ENCODE measurements at regions not wholly inside any gene's neighbourhood (a gene's known extent, or its start where the extent isn't known, plus 50 kb on each side); places are given as distances from the start of the nearest gene placed in this dataset.

DNA sequence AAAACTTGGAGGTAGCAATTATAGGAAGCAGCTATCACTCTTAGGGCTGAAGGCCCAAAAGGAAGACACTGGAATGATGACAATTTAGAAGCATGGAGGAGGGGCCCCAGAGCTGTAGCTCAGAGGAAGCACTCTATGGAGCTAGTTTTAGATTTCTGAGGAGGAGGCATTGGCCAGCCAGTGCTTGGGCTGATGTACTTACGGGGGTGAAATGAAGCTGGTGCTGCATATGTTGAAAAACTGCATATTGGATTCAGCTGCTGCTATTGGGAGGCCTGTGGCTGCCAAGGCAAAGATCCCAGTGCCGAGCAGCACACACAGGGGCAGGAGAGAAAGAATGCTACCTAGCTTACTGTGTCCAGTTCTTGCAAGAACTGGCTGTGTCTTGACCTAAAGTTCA lies 53.9 kb upstream of the HMHB1 start:
- no peak for TF ChIP-seq POLR2AphosphoS5 (IDR thresholded peaks at IDR 0.05; ENCODE audit: low read depth)
- TF ChIP-seq, protein P1, sequence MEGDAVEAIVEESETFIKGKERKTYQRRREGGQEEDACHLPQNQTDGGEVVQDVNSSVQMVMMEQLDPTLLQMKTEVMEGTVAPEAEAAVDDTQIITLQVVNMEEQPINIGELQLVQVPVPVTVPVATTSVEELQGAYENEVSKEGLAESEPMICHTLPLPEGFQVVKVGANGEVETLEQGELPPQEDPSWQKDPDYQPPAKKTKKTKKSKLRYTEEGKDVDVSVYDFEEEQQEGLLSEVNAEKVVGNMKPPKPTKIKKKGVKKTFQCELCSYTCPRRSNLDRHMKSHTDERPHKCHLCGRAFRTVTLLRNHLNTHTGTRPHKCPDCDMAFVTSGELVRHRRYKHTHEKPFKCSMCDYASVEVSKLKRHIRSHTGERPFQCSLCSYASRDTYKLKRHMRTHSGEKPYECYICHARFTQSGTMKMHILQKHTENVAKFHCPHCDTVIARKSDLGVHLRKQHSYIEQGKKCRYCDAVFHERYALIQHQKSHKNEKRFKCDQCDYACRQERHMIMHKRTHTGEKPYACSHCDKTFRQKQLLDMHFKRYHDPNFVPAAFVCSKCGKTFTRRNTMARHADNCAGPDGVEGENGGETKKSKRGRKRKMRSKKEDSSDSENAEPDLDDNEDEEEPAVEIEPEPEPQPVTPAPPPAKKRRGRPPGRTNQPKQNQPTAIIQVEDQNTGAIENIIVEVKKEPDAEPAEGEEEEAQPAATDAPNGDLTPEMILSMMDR (IDR thresholded peaks at IDR 0.05; ENCODE audit: insufficient read depth, low read length) = no peak
- TF ChIP-seq SPI1 (IDR thresholded peaks at IDR 0.05; ENCODE audit: borderline replicate concordance, low read depth) = no peak
- TF ChIP-seq, protein P2, sequence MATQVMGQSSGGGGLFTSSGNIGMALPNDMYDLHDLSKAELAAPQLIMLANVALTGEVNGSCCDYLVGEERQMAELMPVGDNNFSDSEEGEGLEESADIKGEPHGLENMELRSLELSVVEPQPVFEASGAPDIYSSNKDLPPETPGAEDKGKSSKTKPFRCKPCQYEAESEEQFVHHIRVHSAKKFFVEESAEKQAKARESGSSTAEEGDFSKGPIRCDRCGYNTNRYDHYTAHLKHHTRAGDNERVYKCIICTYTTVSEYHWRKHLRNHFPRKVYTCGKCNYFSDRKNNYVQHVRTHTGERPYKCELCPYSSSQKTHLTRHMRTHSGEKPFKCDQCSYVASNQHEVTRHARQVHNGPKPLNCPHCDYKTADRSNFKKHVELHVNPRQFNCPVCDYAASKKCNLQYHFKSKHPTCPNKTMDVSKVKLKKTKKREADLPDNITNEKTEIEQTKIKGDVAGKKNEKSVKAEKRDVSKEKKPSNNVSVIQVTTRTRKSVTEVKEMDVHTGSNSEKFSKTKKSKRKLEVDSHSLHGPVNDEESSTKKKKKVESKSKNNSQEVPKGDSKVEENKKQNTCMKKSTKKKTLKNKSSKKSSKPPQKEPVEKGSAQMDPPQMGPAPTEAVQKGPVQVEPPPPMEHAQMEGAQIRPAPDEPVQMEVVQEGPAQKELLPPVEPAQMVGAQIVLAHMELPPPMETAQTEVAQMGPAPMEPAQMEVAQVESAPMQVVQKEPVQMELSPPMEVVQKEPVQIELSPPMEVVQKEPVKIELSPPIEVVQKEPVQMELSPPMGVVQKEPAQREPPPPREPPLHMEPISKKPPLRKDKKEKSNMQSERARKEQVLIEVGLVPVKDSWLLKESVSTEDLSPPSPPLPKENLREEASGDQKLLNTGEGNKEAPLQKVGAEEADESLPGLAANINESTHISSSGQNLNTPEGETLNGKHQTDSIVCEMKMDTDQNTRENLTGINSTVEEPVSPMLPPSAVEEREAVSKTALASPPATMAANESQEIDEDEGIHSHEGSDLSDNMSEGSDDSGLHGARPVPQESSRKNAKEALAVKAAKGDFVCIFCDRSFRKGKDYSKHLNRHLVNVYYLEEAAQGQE (IDR thresholded peaks at IDR 0.05; ENCODE audit: insufficient replicate concordance, low read depth) = no peak

Data from HL-60 (cell line).